ENCODE measurements at regions not wholly inside any gene's neighbourhood (a gene's known extent, or its start where the extent isn't known, plus 50 kb on each side); places are given as distances from the start of the nearest gene placed in this dataset.

GRCh38 chr7:113625494-113626102 is 293.2 kb downstream of the PPP1R3A start:
- intact Hi-C loops (cut with micrococcal nuclease; ENCODE audit: unreplicated experiment), result no loop called here
- Histone ChIP-seq H3K79me2 (ENCODE audit: insufficient read depth, low read depth, low read length) (no peaks in the 10 kb centered on the region), H3K4me1 (ENCODE audit: insufficient read depth, low read length, poor library complexity, severe bottlenecking) (no peaks in the 10 kb centered on the region), H3K9me3 (ENCODE audit: low read length) (no peaks in the 10 kb centered on the region), H3K9me2 (ENCODE audit: insufficient read depth, low read length) (no peaks in the 10 kb centered on the region), H3K4me2 (ENCODE audit: low read length) (no peak overlapping the region), H3K4me3 (ENCODE audit: low read depth, low read length, poor library complexity, severe bottlenecking) (no peak overlapping the region), H2AFZ (ENCODE audit: low read length) (no peak overlapping the region), H4K20me1 (ENCODE audit: insufficient read depth, low read length) (no peaks in the 10 kb centered on the region), H3K36me3 (ENCODE audit: insufficient read depth, low read length) (no peaks in the 10 kb centered on the region), H3K27ac (ENCODE audit: low read depth, low read length, poor library complexity, severe bottlenecking) (no peak overlapping the region)
- ChIA-PET POLR2A (interaction anchor here (0.6 to 1.2 kb wide), 4 partner anchors 8 to 1179 kb away, joined by 3 to 6 read pairs (median 3); no protein-coding TSS in a partner anchor), CTCF (ENCODE audit: unreplicated experiment) (interaction anchor here (0.6 kb wide), 1 partner anchor 1046 kb away, joined by 3 read pairs; no protein-coding TSS in a partner anchor)
- BruUV-seq (replicated peaks), result no TSS peak
- TF ChIP-seq EZH2phosphoT487 (IDR thresholded peaks at IDR 0.05; ENCODE audit: borderline replicate concordance, low read depth, low read length) (no peak), CTCF (conservative IDR thresholded peaks at IDR 0.05; ENCODE audit: low read length) (no peak)
- DNase-seq (ENCODE audit: low spot score), result no peak

- Histone ChIP-seq H3K4me1 (ENCODE audit: insufficient read depth, low read length, poor library complexity, severe bottlenecking) (no peaks in the 10 kb centered on the region), H3K79me2 (ENCODE audit: insufficient read depth, low read depth, low read length) (no peaks in the 10 kb centered on the region), H3K36me3 (ENCODE audit: insufficient read depth, low read length) (no peaks in the 10 kb centered on the region), H3K9me2 (ENCODE audit: insufficient read depth, low read length) (no peaks in the 10 kb centered on the region), H3K27ac (ENCODE audit: low read depth, low read length, poor library complexity, severe bottlenecking) (no peak overlapping the region), H3K4me2 (ENCODE audit: low read length) (no peak overlapping the region), H4K20me1 (ENCODE audit: insufficient read depth, low read length) (no peaks in the 10 kb centered on the region), H3K4me3 (ENCODE audit: low read depth, low read length, poor library complexity, severe bottlenecking) (no peak overlapping the region), H3K9me3 (ENCODE audit: low read length) (no peaks in the 10 kb centered on the region), H2AFZ (ENCODE audit: low read length) (no peak overlapping the region)
- TF ChIP-seq EZH2phosphoT487 (IDR thresholded peaks at IDR 0.05; ENCODE audit: borderline replicate concordance, low read depth, low read length) (no peak), CTCF (conservative IDR thresholded peaks at IDR 0.05; ENCODE audit: low read length) (no peak)
- no peak for DNase-seq (ENCODE audit: low spot score)
- intact Hi-C loops (cut with micrococcal nuclease; ENCODE audit: unreplicated experiment), result no loop called here
- ChIA-PET CTCF (ENCODE audit: unreplicated experiment) (no interaction called here), POLR2A (interaction anchor here (0.6 to 1.1 kb wide), 2 partner anchors 20 to 37 kb away, joined by 3 read pairs; no protein-coding TSS in a partner anchor)
- no TSS peak for BruUV-seq (replicated peaks)
These were observed 296.0 kb downstream of the PPP1R3A start for GRCh38 chr7:113622796-113623195.

- ChIA-PET CTCF (ENCODE audit: unreplicated experiment) (no interaction called here), POLR2A (no interaction called here)
- no peak overlapping the region for H2AFZ ChIP-seq (ENCODE audit: low read length)
- H4K20me1 ChIP-seq (ENCODE audit: insufficient read depth, low read length), result no peaks in the 10 kb centered on the region
- no peaks in the 10 kb centered on the region for H3K9me2 ChIP-seq (ENCODE audit: insufficient read depth, low read length)
- no peak for DNase-seq (ENCODE audit: low spot score)
- H3K79me2 ChIP-seq (ENCODE audit: insufficient read depth, low read depth, low read length), result no peaks in the 10 kb centered on the region
- H3K4me1 ChIP-seq (ENCODE audit: insufficient read depth, low read length, poor library complexity, severe bottlenecking), result no peaks in the 10 kb centered on the region
- no peaks in the 10 kb centered on the region for H3K36me3 ChIP-seq (ENCODE audit: insufficient read depth, low read length)
- H3K4me2 ChIP-seq (ENCODE audit: low read length), result no peak overlapping the region
- no TSS peak for BruUV-seq (replicated peaks)
- H3K27ac ChIP-seq (ENCODE audit: low read depth, low read length, poor library complexity, severe bottlenecking), result no peak overlapping the region
- no peaks in the 10 kb centered on the region for H3K9me3 ChIP-seq (ENCODE audit: low read length)
- no peak overlapping the region for H3K4me3 ChIP-seq (ENCODE audit: low read depth, low read length, poor library complexity, severe bottlenecking)
- intact Hi-C loops (cut with micrococcal nuclease; ENCODE audit: unreplicated experiment), result no loop called here
- TF ChIP-seq EZH2phosphoT487 (IDR thresholded peaks at IDR 0.05; ENCODE audit: borderline replicate concordance, low read depth, low read length) (no peak), CTCF (conservative IDR thresholded peaks at IDR 0.05; ENCODE audit: low read length) (no peak)
These were observed 308.2 kb downstream of the PPP1R3A start for GRCh38 chr7:113610572-113610971.

Data from OCI-LY7 (cell line).